HCT116 (cell line): ENCODE measurements at regions not wholly inside any gene's neighbourhood (a gene's known extent, or its start where the extent isn't known, plus 50 kb on each side); places are given as distances from the start of the nearest gene placed in this dataset.

ENCODE experiments used
- ATF3 ChIP-seq: IDR thresholded peaks from 2 replicates; pipeline ENCODE4 v1.6.1; 2012
- CEBPB ChIP-seq: IDR thresholded peaks from 2 replicates; pipeline ENCODE4 v1.6.1; 2012; ENCODE audit warnings: low read depth
- CTCF ChIP-seq, 3 experiments: fragments of 200-600 bp in 1 of 3; sonication (generic) in 1 of 3; IDR thresholded peaks in 2 of 3; conservative IDR thresholded peaks in 1 of 3; 2 replicates each; pipeline ENCODE4 v1.5.1; 2012 to 2017; ENCODE audit warnings: low read depth in 2 of 3, low read length in 2 of 3, antibody characterized with exemption in 1 of 3, borderline replicate concordance in 1 of 3, control low read depth in 1 of 3, mild to moderate bottlenecking in 1 of 3, mixed read lengths in 1 of 3, mixed run types in 1 of 3, moderate library complexity in 1 of 3; ENCODE audit not compliant: insufficient read depth in 1 of 3
- EZH2 ChIP-seq: fragments of 200-600 bp; sonication (generic); IDR thresholded peaks from 2 replicates; pipeline ENCODE4 v1.6.1; 2017; ENCODE audit warnings: antibody characterized with exemption, mixed run types
- POLR2A ChIP-seq: IDR thresholded peaks from 2 replicates; pipeline ENCODE4 v1.7.0; 2011; ENCODE audit warnings: borderline replicate concordance; ENCODE audit not compliant: insufficient read depth, insufficient read length; ENCODE audit errors: extremely low read depth

GRCh38 chr18:35780937-35781336 lies 191.5 kb upstream of the RMP24 start:
- TF ChIP-seq CTCF (IDR thresholded peaks at IDR 0.05 in 2 of 3, conservative IDR thresholded peaks at IDR 0.05 in 1 of 3; ENCODE audit: borderline replicate concordance in 1 of 3, insufficient read depth in 1 of 3, low read depth in 2 of 3, low read length in 2 of 3) (no peak), EZH2 (no peak), ATF3 (no peak), POLR2A (no peak), CEBPB (no peak)
